Right kidney (tissue), 1 donor: ENCODE measurements at regions not wholly inside any gene's neighbourhood (a gene's known extent, or its start where the extent isn't known, plus 50 kb on each side); places are given as distances from the start of the nearest gene placed in this dataset.
"Not testable (repeated sequence)": the region's sequence is repeated elsewhere in the genome, so short reads cannot be mapped to it uniquely, and the experiment has no call there.

Source experiments
- DNase-seq: peaks from one replicate; pipeline ENCODE4 v3.0.0-alpha.2; 2016

DNA sequence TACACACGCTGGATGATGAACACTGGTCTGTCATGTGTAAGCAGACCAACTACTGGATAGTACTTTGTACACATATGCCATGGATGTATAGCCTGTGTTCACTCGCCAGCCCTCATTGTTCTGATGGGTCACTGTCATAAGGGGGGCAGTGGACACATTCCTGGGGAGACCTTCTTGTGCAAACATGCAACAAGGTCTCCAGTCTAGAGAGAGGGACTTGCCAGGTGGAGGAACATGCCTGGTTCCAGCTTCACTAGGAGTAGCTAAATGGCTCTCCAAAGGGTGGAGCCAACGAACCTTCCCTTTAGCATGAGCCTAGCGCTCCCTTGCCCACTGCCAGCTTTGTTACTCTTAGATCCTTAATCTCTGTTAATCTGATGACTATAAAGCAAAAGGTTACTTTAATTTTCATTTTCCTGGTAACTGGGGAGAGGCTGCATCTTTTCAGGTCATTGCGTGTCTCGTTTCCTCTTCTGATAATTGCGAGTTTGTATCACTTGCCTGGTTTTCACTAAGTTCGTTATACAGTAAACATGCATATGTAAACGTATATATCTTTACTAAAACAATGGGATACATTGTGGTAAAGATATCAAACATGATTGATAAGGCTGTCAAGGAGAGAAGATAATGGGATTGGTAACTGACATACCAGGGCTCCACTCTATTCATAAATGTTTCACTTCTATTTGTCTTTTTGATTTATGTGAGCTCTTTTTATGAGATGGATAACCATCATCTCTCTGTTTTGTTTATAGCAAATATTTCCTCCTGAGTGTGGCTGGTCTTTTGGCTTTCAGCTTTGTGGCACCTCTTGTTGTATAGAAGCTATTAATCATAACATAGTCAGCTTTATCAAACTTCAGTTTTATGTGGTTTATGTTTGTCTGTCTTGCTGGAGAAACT lies 235.2 kb upstream of the SGCG start:
- no peak for DNase-seq

DNA sequence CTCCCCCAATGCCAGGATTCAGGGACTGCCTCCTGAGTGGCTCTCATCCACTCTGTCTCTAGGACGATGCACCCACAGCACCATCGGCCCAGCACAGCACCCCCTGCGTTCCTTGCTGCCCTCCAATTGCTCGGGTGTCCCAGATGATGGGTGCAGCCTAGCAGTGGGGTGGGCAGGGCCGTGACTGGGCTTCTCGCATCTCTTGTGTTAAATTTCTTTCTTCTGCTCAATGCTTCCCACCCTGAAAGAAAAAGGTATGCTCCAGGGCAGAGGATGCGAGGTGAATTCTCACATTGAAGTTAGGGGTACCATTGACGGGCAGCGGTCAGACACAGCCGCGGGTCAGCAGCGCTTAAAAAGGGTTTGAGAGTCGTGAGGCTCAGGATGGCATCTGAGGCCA lies 232.4 kb upstream of the SGCG start:
- DNase-seq, result no peak

GRCh38 chr13:22952018-22952417 lies 228.8 kb upstream of the SGCG start:
- not testable (repeated sequence) for DNase-seq

DNA sequence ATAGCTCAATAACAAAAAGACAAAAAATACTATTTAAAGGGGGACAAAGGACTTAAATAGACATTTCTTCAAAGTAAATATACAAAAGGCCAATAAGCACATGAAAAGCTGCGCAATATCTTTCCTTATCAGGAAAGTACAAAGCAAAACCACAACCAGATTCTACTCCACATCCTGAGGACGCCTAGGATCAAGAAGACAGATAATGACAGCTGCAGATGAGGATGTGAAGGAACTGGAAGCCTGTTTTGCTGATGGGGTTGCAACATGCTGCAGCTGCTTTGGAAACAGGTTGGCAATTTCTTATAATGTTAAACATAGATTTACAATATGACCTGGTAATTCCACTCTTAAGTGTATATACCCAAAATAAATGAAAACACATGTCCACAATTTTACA lies 225.6 kb upstream of the SGCG start:
- DNase-seq, result not testable (repeated sequence)

DNA sequence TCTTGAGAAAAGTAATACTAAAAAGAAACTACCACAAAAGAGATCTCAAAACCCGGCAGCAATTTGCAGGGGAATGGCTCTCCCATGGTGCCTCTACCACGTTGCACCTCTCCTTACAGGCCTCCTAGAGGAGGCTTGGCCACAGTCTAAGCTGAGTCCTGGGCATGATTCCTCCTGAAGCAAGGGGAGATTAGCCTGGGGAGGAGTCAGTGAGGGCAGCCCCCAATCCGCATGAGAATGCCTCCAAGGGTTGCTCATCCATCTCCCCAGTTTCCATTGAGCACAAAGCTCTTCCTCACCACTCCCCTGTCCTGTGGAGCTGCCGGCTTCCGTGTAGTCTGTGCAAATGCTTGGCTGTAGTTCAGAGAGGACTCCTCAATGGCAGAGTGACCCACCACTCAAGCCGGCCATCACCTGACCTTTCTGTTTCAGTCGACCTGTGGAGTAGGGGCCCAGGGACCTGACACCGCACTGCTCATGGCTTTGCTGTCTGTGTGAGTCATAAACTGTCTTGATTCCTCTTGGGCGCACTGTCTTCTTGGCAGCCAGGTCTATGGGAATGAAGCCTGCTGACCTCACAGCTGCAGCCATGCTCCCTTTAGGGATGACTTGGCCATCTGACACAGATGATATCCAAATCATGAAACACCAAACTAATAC lies 224.2 kb upstream of the SGCG start:
- DNase-seq, result not testable (repeated sequence)

DNA sequence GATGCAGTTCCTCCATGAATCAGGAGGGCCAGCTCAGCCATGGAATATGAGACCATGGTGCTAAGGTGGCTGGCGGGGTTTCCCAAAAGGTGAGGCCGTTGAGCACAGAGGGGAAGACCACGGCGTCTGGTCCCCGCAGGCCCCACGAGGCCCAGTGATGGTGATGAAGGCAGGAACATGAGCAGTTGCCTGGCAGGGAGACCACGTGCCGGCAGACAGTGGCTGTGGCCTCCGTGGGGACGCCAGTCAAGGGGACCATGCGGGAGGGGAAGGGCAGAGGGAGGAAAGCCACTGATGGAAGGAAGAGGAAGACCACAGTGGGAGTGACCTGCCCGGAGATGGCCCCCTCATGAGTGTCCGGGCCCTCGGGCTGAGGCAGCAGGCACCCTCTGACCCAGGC lies 220.9 kb upstream of the SGCG start:
- DNase-seq, result not testable (repeated sequence)

GRCh38 chr13:22960827-22961226 lies 220.0 kb upstream of the SGCG start:
- DNase-seq, result no peak

DNA sequence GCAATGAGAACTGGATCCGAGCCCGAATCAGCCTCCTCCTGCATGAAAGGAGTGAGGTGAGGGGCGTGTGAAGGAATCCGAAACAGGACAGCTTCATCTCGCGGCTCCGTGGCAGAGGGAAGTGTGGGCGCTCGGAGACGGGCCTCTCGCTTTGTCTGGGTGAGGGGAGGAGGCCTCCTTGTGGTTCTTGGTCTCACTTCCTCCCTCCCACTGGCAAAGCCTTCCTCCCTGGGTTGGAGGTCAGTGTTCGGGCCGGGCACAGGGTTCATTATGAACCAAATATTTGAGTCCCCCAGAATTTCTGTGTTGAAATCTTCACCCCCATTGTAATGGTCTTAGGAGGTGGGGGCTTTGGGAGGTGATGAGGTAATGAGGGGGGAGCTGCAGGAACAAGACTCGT lies 219.4 kb upstream of the SGCG start:
- DNase-seq, result not testable (repeated sequence)

- no peak for DNase-seq
Observed at GRCh38 chr13:22961835-22962537, 218.8 kb upstream of the SGCG start.

DNA sequence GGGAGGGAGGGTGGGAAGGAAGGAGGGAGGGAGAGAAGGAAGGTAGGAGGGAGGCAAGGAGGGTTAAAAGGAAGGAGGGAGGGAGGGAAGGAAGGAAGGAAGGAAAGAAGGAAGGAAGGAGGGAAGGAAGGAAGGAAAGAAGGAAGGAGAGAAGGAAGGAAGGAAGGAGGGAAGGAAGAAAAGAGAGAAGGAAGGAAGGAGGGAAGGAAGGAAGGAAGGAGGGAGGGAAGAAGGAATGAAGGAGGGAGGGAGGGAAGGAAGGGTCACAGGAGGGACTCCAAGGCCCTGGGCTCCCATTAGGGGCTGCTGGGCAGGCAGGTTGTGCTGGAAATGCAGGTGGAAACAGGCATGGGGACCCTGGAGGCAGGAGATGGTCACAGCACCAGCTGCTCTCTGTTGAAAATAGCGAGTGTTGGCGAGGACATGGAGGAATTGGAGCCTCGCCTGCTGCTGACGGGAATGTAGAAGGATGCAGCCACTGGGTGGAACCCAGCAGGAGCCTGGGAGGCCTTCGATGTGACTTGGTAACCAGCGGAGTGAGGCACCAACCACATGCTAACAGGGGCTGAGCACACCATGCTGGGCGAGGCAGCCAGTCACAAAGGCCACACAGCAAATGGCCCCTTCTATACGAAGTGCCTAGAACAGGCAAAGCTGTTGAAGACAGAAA lies 217.3 kb upstream of the SGCG start:
- DNase-seq, result not testable (repeated sequence)

GRCh38 chr13:22964245-22964966 lies 216.4 kb upstream of the SGCG start:
- DNase-seq, result no peak

- DNase-seq, result not testable (repeated sequence)
Observed at GRCh38 chr13:22965011-22965857, 215.5 kb upstream of the SGCG start.

DNA sequence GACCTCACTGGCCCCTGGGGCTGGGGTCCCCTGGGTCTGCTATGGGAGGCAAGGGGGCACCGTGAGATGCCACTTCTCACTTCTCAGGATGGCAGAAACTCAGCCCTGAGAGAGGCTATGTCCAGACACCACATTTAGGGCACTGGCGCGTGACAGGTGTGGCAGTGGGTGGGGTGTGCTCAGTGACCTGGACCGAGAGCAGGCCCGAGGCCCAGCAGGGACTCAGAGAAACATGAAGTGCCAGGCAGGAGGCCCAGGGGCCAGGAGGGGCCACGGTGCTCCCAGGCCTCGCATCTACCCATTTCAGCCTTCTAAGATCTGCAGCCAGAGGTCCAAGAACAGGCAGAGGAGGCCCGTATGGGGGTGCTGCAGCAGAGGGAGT lies 214.9 kb upstream of the SGCG start:
- not testable (repeated sequence) for DNase-seq

GRCh38 chr13:22966753-22967152 lies 214.0 kb upstream of the SGCG start:
- not testable (repeated sequence) for DNase-seq

- DNase-seq, result no peak
Observed at GRCh38 chr13:22967669-22968068, 213.1 kb upstream of the SGCG start.

GRCh38 chr13:22979952-22980351 lies 200.8 kb upstream of the SGCG start:
- DNase-seq, result no peak

DNA sequence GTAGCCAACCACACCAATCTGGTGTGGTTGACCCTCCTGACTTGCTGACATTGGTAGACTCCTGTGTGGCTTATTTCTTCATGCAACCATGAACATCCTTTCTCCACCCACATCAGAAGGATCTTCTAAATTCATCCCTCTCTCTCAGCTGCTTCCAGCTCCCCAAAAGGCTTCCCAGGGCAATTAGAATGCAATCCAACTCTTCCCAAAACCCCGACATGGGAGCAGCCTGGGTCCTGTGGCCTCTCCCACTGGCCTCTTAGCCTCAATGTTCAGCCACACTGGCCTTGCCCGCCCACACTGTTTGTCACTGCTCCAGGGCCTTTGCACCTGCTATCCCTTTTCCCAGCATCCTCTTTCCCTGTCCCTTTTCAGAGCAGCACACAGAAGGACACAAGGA lies 199.8 kb upstream of the SGCG start:
- no peak for DNase-seq

GRCh38 chr13:22993148-22993547 lies 187.6 kb upstream of the SGCG start:
- DNase-seq, result no peak

GRCh38 chr13:23003446-23003845 lies 177.3 kb upstream of the SGCG start:
- DNase-seq, result no peak

DNA sequence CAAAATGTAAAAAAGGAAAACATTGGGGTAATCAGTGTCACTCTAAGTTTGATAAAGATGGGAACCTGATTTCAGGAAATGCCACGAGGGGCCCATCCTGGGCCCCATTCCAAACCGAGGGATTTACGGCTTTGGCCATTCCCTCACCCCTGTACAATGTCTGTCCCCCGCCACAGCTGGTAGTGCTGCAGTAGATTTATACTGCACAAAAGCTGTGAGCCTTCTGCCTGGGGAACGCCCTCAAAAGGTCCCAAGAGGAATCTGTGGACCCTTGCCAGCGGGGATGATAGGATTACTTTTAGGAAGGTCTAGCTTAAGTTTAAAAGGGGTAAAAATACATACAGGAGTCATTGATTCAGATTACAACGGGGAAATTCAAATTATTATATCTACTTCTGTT lies 173.4 kb upstream of the SGCG start:
- DNase-seq, result peak; percentile 33

GRCh38 chr13:23018143-23018542 lies 162.6 kb upstream of the SGCG start:
- no peak for DNase-seq
